ENCODE measurements at regions not wholly inside any gene's neighbourhood (a gene's known extent, or its start where the extent isn't known, plus 50 kb on each side); places are given as distances from the start of the nearest gene placed in this dataset.

GRCh38 chr7:32275216-32276009 is 205.2 kb upstream of the PDE1C start:
- no peak overlapping the region for H2BK5ac ChIP-seq (ENCODE audit: low read depth, low read length, poor library complexity, severe bottlenecking)
- H3K36me3 ChIP-seq (ENCODE audit: control insufficient read depth in 1 of 2, insufficient read depth in 2 of 2, low read depth in 1 of 2, low read length in 2 of 2), result no peaks in the 10 kb centered on the region
- no peak overlapping the region for H3K4ac ChIP-seq (ENCODE audit: low read depth in 1 of 2, low read length in 2 of 2)
- no peak overlapping the region for H2BK12ac ChIP-seq (ENCODE audit: low read length in 2 of 2)
- no peak overlapping the region for H2AK5ac ChIP-seq (ENCODE audit: low read length, severe bottlenecking)
- no peak overlapping the region for H3K4me3 ChIP-seq (ENCODE audit: insufficient read depth in 1 of 2, low read depth in 1 of 2, low read length in 2 of 2)
- peaks cover 3 to 6% of the 10 kb centered on the region in 2 experiments for H3K27me3 ChIP-seq (ENCODE audit: control insufficient read depth in 1 of 2, insufficient read depth in 1 of 2, low read length in 2 of 2)
- H2BK120ac ChIP-seq (ENCODE audit: low read depth, low read length), result no peak overlapping the region
- no peak overlapping the region for H3K9ac ChIP-seq (ENCODE audit: low read length)
- DNase-seq, result no peak
- H3K23ac ChIP-seq (ENCODE audit: low read length in 2 of 2), result no peak overlapping the region
- no peak overlapping the region for H2BK15ac ChIP-seq (ENCODE audit: low read depth, poor library complexity, severe bottlenecking)
- no peaks in the 10 kb centered on the region for H3K4me1 ChIP-seq (ENCODE audit: control insufficient read depth, insufficient read depth, low read depth, low read length)
- no peak overlapping the region for H3K14ac ChIP-seq (ENCODE audit: low read length in 2 of 2)
- no peak overlapping the region for H4K8ac ChIP-seq (ENCODE audit: low read length)
- no peak overlapping the region for H3K18ac ChIP-seq (ENCODE audit: low read depth in 1 of 2, low read length in 2 of 2)
- no peak overlapping the region for H3K4me2 ChIP-seq (ENCODE audit: low read length, poor library complexity, severe bottlenecking)
- no peak overlapping the region for H3K27ac ChIP-seq (ENCODE audit: low read length, poor library complexity, severe bottlenecking)
- no peak overlapping the region for H2AFZ ChIP-seq (ENCODE audit: low read depth, low read length)
- 30% methylated on average over 2 of the region's 3 CpGs for WGBS
- no peaks in the 10 kb centered on the region for H3K79me1 ChIP-seq (replicated peaks; ENCODE audit: low read length, poor library complexity, severe bottlenecking)
- H4K91ac ChIP-seq (ENCODE audit: low read length), result no peak overlapping the region
- H3K9me3 ChIP-seq (ENCODE audit: control insufficient read depth, low read length), result no peaks in the 10 kb centered on the region

GRCh38 chr7:32273297-32273696 is 203.1 kb upstream of the PDE1C start:
- Histone ChIP-seq H2AK5ac (ENCODE audit: low read length, severe bottlenecking) (no peak overlapping the region), H3K36me3 (ENCODE audit: control insufficient read depth in 1 of 2, insufficient read depth in 2 of 2, low read depth in 1 of 2, low read length in 2 of 2) (no peaks in the 10 kb centered on the region), H3K79me1 (replicated peaks; ENCODE audit: low read length, poor library complexity, severe bottlenecking) (no peaks in the 10 kb centered on the region), H2AFZ (ENCODE audit: low read depth, low read length) (no peak overlapping the region), H2BK12ac (ENCODE audit: low read length in 2 of 2) (no peak overlapping the region), H3K18ac (ENCODE audit: low read depth in 1 of 2, low read length in 2 of 2) (no peak overlapping the region), H2BK120ac (ENCODE audit: low read depth, low read length) (no peak overlapping the region), H3K9ac (ENCODE audit: low read length) (no peak overlapping the region), H3K27me3 (ENCODE audit: control insufficient read depth in 1 of 2, insufficient read depth in 1 of 2, low read length in 2 of 2) (peaks cover 3 to 6% of the 10 kb centered on the region in 2 experiments), H3K9me3 (ENCODE audit: control insufficient read depth, low read length) (no peaks in the 10 kb centered on the region), H2BK15ac (ENCODE audit: low read depth, poor library complexity, severe bottlenecking) (no peak overlapping the region), H2BK5ac (ENCODE audit: low read depth, low read length, poor library complexity, severe bottlenecking) (no peak overlapping the region), H3K27ac (ENCODE audit: low read length, poor library complexity, severe bottlenecking) (no peak overlapping the region), H3K23ac (ENCODE audit: low read length in 2 of 2) (no peak overlapping the region), H3K14ac (ENCODE audit: low read length in 2 of 2) (no peak overlapping the region), H3K4me1 (ENCODE audit: control insufficient read depth, insufficient read depth, low read depth, low read length) (no peaks in the 10 kb centered on the region), H4K8ac (ENCODE audit: low read length) (no peak overlapping the region), H3K4me3 (ENCODE audit: insufficient read depth in 1 of 2, low read depth in 1 of 2, low read length in 2 of 2) (no peak overlapping the region), H3K4ac (ENCODE audit: low read depth in 1 of 2, low read length in 2 of 2) (no peak overlapping the region), H4K91ac (ENCODE audit: low read length) (no peak overlapping the region), H3K4me2 (ENCODE audit: low read length, poor library complexity, severe bottlenecking) (no peak overlapping the region)
- no peak for DNase-seq
- 86% methylated on average over 1 of the region's 1 CpG for WGBS

- Histone ChIP-seq H3K4me1 (ENCODE audit: control insufficient read depth, insufficient read depth, low read depth, low read length) (peaks cover 1% of the 10 kb centered on the region), H3K4me3 (ENCODE audit: insufficient read depth in 1 of 2, low read depth in 1 of 2, low read length in 2 of 2) (no peak overlapping the region), H3K4ac (ENCODE audit: low read depth in 1 of 2, low read length in 2 of 2) (no peak overlapping the region), H3K18ac (ENCODE audit: low read depth in 1 of 2, low read length in 2 of 2) (no peak overlapping the region), H3K9me3 (ENCODE audit: control insufficient read depth, low read length) (no peaks in the 10 kb centered on the region), H3K36me3 (ENCODE audit: control insufficient read depth in 1 of 2, insufficient read depth in 2 of 2, low read depth in 1 of 2, low read length in 2 of 2) (no peaks in the 10 kb centered on the region), H3K27ac (ENCODE audit: low read length, poor library complexity, severe bottlenecking) (no peak overlapping the region), H2BK120ac (ENCODE audit: low read depth, low read length) (no peak overlapping the region), H3K9ac (ENCODE audit: low read length) (no peak overlapping the region), H3K4me2 (ENCODE audit: low read length, poor library complexity, severe bottlenecking) (no peak overlapping the region), H3K27me3 (ENCODE audit: control insufficient read depth in 1 of 2, insufficient read depth in 1 of 2, low read length in 2 of 2) (peaks cover 6 to 8% of the 10 kb centered on the region in 2 experiments), H2AK5ac (ENCODE audit: low read length, severe bottlenecking) (no peak overlapping the region), H2BK5ac (ENCODE audit: low read depth, low read length, poor library complexity, severe bottlenecking) (no peak overlapping the region), H4K91ac (ENCODE audit: low read length) (no peak overlapping the region), H3K14ac (ENCODE audit: low read length in 2 of 2) (no peak overlapping the region), H3K79me1 (replicated peaks; ENCODE audit: low read length, poor library complexity, severe bottlenecking) (no peaks in the 10 kb centered on the region), H4K8ac (ENCODE audit: low read length) (no peak overlapping the region), H3K23ac (ENCODE audit: low read length in 2 of 2) (no peak overlapping the region), H2AFZ (ENCODE audit: low read depth, low read length) (no peak overlapping the region), H2BK12ac (ENCODE audit: low read length in 2 of 2) (no peak overlapping the region), H2BK15ac (ENCODE audit: low read depth, poor library complexity, severe bottlenecking) (no peak overlapping the region)
- 53% methylated on average over 16 of the region's 16 CpGs for WGBS
- no peak for DNase-seq
Measured at GRCh38 chr7:32266932-32267475, 196.8 kb upstream of the PDE1C start.

- WGBS, result 62% methylated on average over 2 of the region's 2 CpGs
Measured at GRCh38 chr7:32264702-32265284, 194.6 kb upstream of the PDE1C start.

More at GRCh38 chr7:32264702-32265284, 194.6 kb upstream of the PDE1C start:
- peaks cover 6 to 8% of the 10 kb centered on the region in 2 experiments for H3K27me3 ChIP-seq (ENCODE audit: control insufficient read depth in 1 of 2, insufficient read depth in 1 of 2, low read length in 2 of 2)
- no peak overlapping the region for H2BK15ac ChIP-seq (ENCODE audit: low read depth, poor library complexity, severe bottlenecking)
- no peak overlapping the region for H2BK5ac ChIP-seq (ENCODE audit: low read depth, low read length, poor library complexity, severe bottlenecking)
- DNase-seq, result no peak
- no peak overlapping the region for H2AFZ ChIP-seq (ENCODE audit: low read depth, low read length)
- no peak overlapping the region for H2AK5ac ChIP-seq (ENCODE audit: low read length, severe bottlenecking)
- no peak overlapping the region for H3K27ac ChIP-seq (ENCODE audit: low read length, poor library complexity, severe bottlenecking)
- H4K91ac ChIP-seq (ENCODE audit: low read length), result no peak overlapping the region
- H3K4ac ChIP-seq (ENCODE audit: low read depth in 1 of 2, low read length in 2 of 2), result no peak overlapping the region
- H4K8ac ChIP-seq (ENCODE audit: low read length), result no peak overlapping the region
- no peak overlapping the region for H3K4me2 ChIP-seq (ENCODE audit: low read length, poor library complexity, severe bottlenecking)
- no peaks in the 10 kb centered on the region for H3K9me3 ChIP-seq (ENCODE audit: control insufficient read depth, low read length)
- no peak overlapping the region for H3K23ac ChIP-seq (ENCODE audit: low read length in 2 of 2)
- no peak overlapping the region for H2BK120ac ChIP-seq (ENCODE audit: low read depth, low read length)
- no peak overlapping the region for H3K14ac ChIP-seq (ENCODE audit: low read length in 2 of 2)
- no peak overlapping the region for H2BK12ac ChIP-seq (ENCODE audit: low read length in 2 of 2)
- H3K4me1 ChIP-seq (ENCODE audit: control insufficient read depth, insufficient read depth, low read depth, low read length), result peaks cover 1% of the 10 kb centered on the region
- H3K36me3 ChIP-seq (ENCODE audit: control insufficient read depth in 1 of 2, insufficient read depth in 2 of 2, low read depth in 1 of 2, low read length in 2 of 2), result no peaks in the 10 kb centered on the region
- no peaks in the 10 kb centered on the region for H3K79me1 ChIP-seq (replicated peaks; ENCODE audit: low read length, poor library complexity, severe bottlenecking)
- H3K4me3 ChIP-seq (ENCODE audit: insufficient read depth in 1 of 2, low read depth in 1 of 2, low read length in 2 of 2), result no peak overlapping the region
- no peak overlapping the region for H3K9ac ChIP-seq (ENCODE audit: low read length)
- no peak overlapping the region for H3K18ac ChIP-seq (ENCODE audit: low read depth in 1 of 2, low read length in 2 of 2)
